ENCODE measurements at regions not wholly inside any gene's neighbourhood (a gene's known extent, or its start where the extent isn't known, plus 50 kb on each side); places are given as distances from the start of the nearest gene placed in this dataset.

DNA sequence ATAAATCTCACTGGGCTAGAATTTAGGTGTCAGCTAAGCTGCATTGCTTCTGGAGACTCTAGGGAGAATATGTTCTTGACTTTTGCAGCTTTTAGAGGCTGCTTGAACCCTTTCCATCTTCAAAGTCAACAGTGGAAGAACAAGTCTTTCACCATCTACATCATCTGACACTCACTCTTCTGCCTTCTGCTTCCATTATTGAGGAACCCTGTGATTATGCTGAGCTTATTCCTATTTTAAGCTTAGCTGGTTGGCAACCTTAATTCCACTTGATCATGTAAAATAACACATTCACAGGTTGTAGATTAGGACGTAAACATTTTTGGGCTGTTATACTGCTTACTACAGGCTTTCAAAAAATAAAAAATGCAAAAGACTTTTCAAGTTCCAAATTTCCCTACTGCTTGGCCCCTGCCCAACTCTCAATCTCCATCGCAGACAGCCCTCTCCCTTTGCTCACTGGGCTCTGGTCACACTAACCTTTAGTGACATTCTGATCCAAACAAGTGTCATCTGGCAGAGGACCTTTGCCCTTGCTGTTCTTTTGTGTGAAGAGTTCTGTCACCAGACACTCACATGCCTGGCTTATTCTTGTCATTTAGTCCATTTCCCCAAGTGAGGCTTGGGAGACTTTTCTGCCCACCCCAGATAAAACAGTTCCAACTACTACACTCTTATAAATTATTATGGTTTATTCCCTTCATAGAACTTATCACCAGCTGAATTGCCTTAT lies 1056.0 kb downstream of the STIM2 start:
- Mint-ChIP-seq H3K36me3 (ENCODE audit: low read depth) (peaks cover 3% of the 10 kb centered on the region), H3K27ac (ENCODE audit: unreplicated experiment) (peak overlapping the region; percentile 32), H3K9me3 (peaks cover 5% of the 10 kb centered on the region), H3K4me1 (peaks cover 48% of the 10 kb centered on the region), H3K4me3 (peak overlapping the region; percentile 48), H3K27me3 (ENCODE audit: low read depth) (no peaks in the 10 kb centered on the region)
- TF ChIP-seq, protein P1, sequence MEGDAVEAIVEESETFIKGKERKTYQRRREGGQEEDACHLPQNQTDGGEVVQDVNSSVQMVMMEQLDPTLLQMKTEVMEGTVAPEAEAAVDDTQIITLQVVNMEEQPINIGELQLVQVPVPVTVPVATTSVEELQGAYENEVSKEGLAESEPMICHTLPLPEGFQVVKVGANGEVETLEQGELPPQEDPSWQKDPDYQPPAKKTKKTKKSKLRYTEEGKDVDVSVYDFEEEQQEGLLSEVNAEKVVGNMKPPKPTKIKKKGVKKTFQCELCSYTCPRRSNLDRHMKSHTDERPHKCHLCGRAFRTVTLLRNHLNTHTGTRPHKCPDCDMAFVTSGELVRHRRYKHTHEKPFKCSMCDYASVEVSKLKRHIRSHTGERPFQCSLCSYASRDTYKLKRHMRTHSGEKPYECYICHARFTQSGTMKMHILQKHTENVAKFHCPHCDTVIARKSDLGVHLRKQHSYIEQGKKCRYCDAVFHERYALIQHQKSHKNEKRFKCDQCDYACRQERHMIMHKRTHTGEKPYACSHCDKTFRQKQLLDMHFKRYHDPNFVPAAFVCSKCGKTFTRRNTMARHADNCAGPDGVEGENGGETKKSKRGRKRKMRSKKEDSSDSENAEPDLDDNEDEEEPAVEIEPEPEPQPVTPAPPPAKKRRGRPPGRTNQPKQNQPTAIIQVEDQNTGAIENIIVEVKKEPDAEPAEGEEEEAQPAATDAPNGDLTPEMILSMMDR (conservative IDR thresholded peaks at IDR 0.05) = no peak
- peak; percentile 14 for DNase-seq (ENCODE audit: low read depth, low spot score)

DNA sequence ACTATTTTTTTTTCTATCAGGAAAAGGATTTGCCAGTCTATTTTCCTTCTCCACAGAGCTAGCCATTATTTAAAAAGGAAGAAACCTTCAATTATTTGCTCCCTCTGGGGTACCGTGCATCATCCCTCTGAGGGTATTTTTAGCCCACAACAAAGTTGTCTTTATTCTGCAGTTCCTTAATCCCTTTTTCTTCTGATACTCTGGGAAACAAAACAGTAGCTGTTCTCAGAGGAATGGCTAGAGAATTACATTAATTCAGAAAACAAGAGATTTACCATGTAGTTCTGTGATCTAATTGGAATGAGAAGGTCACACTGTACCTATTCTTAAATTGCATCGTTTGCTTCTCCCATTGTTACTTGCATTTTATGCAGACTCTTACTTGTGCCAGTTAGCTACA lies 1056.7 kb downstream of the STIM2 start:
- TF ChIP-seq, protein P1 (conservative IDR thresholded peaks at IDR 0.05) = no peak
- H3K27ac Mint-ChIP-seq (ENCODE audit: unreplicated experiment) = peak overlapping the region; percentile 76
- no peak for DNase-seq (ENCODE audit: low read depth, low spot score)
- peaks cover 48% of the 10 kb centered on the region for H3K4me1 Mint-ChIP-seq
- H3K9me3 Mint-ChIP-seq = peaks cover 5% of the 10 kb centered on the region
- H3K36me3 Mint-ChIP-seq (ENCODE audit: low read depth) = peaks cover 3% of the 10 kb centered on the region
- H3K4me3 Mint-ChIP-seq = peak overlapping the region; percentile 48
- H3K27me3 Mint-ChIP-seq (ENCODE audit: low read depth) = no peaks in the 10 kb centered on the region

DNA sequence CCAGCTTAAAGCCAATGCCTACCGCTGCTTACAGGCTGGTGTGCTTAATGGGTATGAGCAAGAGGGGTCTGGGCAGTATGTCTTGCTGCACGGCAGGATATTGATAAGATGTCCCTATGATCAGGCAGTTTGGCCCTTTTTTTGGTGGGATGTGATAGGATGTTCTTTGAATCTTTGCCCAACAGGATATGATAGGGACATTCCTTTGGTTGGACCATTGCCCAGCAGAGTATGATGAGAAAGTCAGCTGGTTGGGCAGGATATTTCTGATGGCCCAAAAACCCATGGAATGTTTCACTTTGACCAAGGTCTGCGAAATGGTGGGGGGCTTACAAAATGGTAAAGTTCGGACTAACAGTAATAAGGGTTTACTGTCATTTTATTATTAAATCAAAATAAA lies 1060.6 kb downstream of the STIM2 start:
- H3K36me3 Mint-ChIP-seq (ENCODE audit: low read depth) = no peaks in the 10 kb centered on the region
- no peak for DNase-seq (ENCODE audit: low read depth, low spot score)
- no peak overlapping the region for H3K4me3 Mint-ChIP-seq
- TF ChIP-seq, protein P1 (conservative IDR thresholded peaks at IDR 0.05) = no peak
- peak overlapping the region; percentile 27 for H3K27ac Mint-ChIP-seq (ENCODE audit: unreplicated experiment)
- no peaks in the 10 kb centered on the region for H3K9me3 Mint-ChIP-seq
- peaks cover 37% of the 10 kb centered on the region for H3K4me1 Mint-ChIP-seq
- no peaks in the 10 kb centered on the region for H3K27me3 Mint-ChIP-seq (ENCODE audit: low read depth)

DNA sequence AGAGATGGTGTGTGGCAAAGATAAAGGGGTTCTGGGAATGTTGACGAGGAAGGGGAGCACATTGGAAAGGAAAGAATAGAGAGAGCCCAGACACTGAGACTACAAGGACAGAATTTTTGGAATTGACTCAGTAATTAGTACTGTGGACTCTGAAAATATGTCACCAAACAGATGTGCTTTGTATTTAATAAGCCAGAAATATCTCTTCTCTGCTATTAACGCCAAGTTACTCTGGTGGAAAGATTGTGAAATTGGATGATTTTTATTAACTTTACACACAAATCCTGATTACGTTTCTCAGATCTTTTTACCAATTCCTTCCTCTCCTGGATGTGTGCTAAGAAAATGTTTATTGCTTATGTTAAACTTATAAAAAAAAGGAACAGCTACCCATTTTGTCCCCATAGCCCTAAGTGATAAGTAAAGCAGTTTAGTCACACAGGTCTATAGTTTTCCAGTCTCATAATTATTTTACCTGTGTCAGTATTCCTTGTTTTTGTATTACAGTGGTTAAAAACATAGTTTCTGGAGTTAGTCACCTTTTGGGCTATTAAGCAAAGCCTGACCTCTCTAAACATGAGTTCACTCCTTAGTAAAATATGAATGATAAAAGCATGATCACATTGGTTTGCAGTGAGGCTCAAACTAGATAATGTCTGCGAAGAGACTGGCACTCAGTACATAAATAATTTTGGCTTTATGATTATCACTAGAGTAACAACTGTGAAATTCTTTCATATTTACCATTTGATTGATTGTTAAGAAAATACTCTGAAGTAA lies 1068.3 kb downstream of the STIM2 start:
- TF ChIP-seq, protein P1 (conservative IDR thresholded peaks at IDR 0.05) = no peak
- peaks cover 26% of the 10 kb centered on the region for H3K4me1 Mint-ChIP-seq
- H3K9me3 Mint-ChIP-seq = no peaks in the 10 kb centered on the region
- no peak for DNase-seq (ENCODE audit: low read depth, low spot score)
- H3K27me3 Mint-ChIP-seq (ENCODE audit: low read depth) = no peaks in the 10 kb centered on the region
- H3K36me3 Mint-ChIP-seq (ENCODE audit: low read depth) = no peaks in the 10 kb centered on the region
- no peak overlapping the region for H3K27ac Mint-ChIP-seq (ENCODE audit: unreplicated experiment)
- H3K4me3 Mint-ChIP-seq = no peak overlapping the region

DNA sequence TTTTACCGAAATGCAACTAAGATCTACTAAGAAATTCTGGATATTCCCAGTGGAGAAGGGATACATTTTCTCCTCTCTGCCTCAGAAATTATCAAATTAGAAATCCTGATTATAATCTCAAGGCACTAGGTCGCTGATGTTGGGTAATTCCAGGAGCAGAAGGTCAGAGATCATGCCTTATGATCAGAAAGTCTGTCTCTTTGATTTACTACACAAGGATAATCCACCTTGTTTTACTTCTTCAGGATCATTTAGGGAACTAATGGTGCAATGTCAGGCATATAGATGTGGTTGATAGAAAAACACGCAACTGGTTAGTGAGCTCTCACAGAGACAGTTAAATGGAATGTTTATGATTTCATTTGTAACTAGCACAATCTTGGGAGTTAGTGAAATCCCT lies 1069.7 kb downstream of the STIM2 start:
- Mint-ChIP-seq H3K36me3 (ENCODE audit: low read depth) (no peaks in the 10 kb centered on the region), H3K9me3 (no peaks in the 10 kb centered on the region), H3K4me1 (peaks cover 26% of the 10 kb centered on the region), H3K4me3 (no peak overlapping the region), H3K27me3 (ENCODE audit: low read depth) (no peaks in the 10 kb centered on the region), H3K27ac (ENCODE audit: unreplicated experiment) (no peak overlapping the region)
- no peak for DNase-seq (ENCODE audit: low read depth, low spot score)
- TF ChIP-seq, protein P1 (conservative IDR thresholded peaks at IDR 0.05) = no peak

Data from neural crest cell (in vitro differentiated cells).